HEK293 (cell line): ENCODE measurements at regions not wholly inside any gene's neighbourhood (a gene's known extent, or its start where the extent isn't known, plus 50 kb on each side); places are given as distances from the start of the nearest gene placed in this dataset.
"Not testable (repeated sequence)": the region's sequence is repeated elsewhere in the genome, so short reads cannot be mapped to it uniquely, and the experiment has no call there.

Source experiments
- CTCF ChIA-PET: fragments of 350-600 bp; formaldehyde crosslinking; extraction: SDS; loops from one replicate; lab custom pipeline; 2021; ENCODE audit warnings: antibody characterized with exemption; lab: Yijun Ruan, JAX
- POLR2A ChIA-PET: fragments of 300-600 bp; formaldehyde crosslinking; extraction: SDS; loops from one replicate; lab custom pipeline; 2020; ENCODE audit warnings: antibody characterized with exemption, inconsistent platforms; lab: Yijun Ruan, JAX
- H3K27ac ChIP-seq: fragments of 200-500 bp; sonication (Bioruptor generic); 2 replicates; pipeline ENCODE4 v1.5.1; 2014; ENCODE audit warnings: low read depth, low read length, control low read depth, inconsistent platforms; ENCODE audit errors: extremely low read depth
- H3K36me3 ChIP-seq, 2 experiments: fragments of 200-500 bp in 1 of 2; sonication (Bioruptor generic) in 1 of 2; 1 replicate in 1 of 2; 2 replicates in 1 of 2; pipeline ENCODE4 v1.5.1; 2014 to 2017; ENCODE audit warnings: inconsistent platforms in 2 of 2, low read length in 2 of 2; ENCODE audit not compliant: control insufficient read depth in 2 of 2, insufficient read depth in 1 of 2
- H3K4me1 ChIP-seq: fragments of 200-500 bp; sonication (Bioruptor generic); 2 replicates; pipeline ENCODE4 v1.5.1; 2014; ENCODE audit warnings: mild to moderate bottlenecking, low read length, inconsistent platforms; ENCODE audit not compliant: control insufficient read depth, insufficient read depth
- H3K4me3 ChIP-seq: 2 replicates; pipeline ENCODE4 v1.5.1; 2011; ENCODE audit warnings: low read depth, mild to moderate bottlenecking, control low read depth, low read length, moderate library complexity
- H3K9me3 ChIP-seq: fragments of 200-500 bp; sonication (Bioruptor generic); 2 replicates; pipeline ENCODE4 v1.5.1; 2014; ENCODE audit warnings: low read depth, low read length, inconsistent platforms; ENCODE audit not compliant: control insufficient read depth, insufficient read depth
- CTCF ChIP-seq: fragments of 450-650 bp; formaldehyde crosslinking; IDR thresholded peaks from 2 replicates; pipeline ENCODE4 v1.5.1; 2016; ENCODE audit warnings: missing biosample characterization, missing genetic modification characterization
- GLI2 ChIP-seq: fragments of 450-650 bp; formaldehyde crosslinking; IDR thresholded peaks from 2 replicates; pipeline ENCODE4; 2017; ENCODE audit warnings: missing biosample characterization, missing genetic modification characterization, low read depth, borderline replicate concordance
- RBAK ChIP-seq: fragments of 450-650 bp; formaldehyde crosslinking; IDR thresholded peaks from 2 replicates; pipeline ENCODE4 v1.5.1; 2016; ENCODE audit warnings: missing biosample characterization, missing genetic modification characterization
- ZBTB11 ChIP-seq: fragments of 450-650 bp; formaldehyde crosslinking; conservative IDR thresholded peaks from 2 replicates; pipeline ENCODE4 v1.5.1; 2016; ENCODE audit warnings: low read depth, missing biosample characterization, missing genetic modification characterization
- ZBTB20 ChIP-seq: fragments of 450-650 bp; formaldehyde crosslinking; IDR thresholded peaks from 2 replicates; pipeline ENCODE4 v1.5.1; 2016; ENCODE audit warnings: missing biosample characterization, missing genetic modification characterization
- ZNF133 ChIP-seq: fragments of 450-650 bp; formaldehyde crosslinking; IDR thresholded peaks from 2 replicates; pipeline ENCODE4 v1.5.1; 2016; ENCODE audit warnings: missing biosample characterization, missing genetic modification characterization
- ZNF138 ChIP-seq: fragments of 450-650 bp; formaldehyde crosslinking; IDR thresholded peaks from 2 replicates; pipeline ENCODE4 v1.5.1; 2016; ENCODE audit warnings: missing biosample characterization, missing genetic modification characterization, borderline replicate concordance
- ZNF140 ChIP-seq: fragments of 450-650 bp; formaldehyde crosslinking; IDR thresholded peaks from 2 replicates; pipeline ENCODE4 v1.5.1; 2016; ENCODE audit warnings: missing biosample characterization, missing genetic modification characterization
- ZNF155 ChIP-seq: fragments of 450-650 bp; formaldehyde crosslinking; IDR thresholded peaks from 2 replicates; pipeline ENCODE4 v1.5.1; 2016; ENCODE audit warnings: missing biosample characterization, missing genetic modification characterization
- ZNF169 ChIP-seq: fragments of 450-650 bp; formaldehyde crosslinking; IDR thresholded peaks from 2 replicates; pipeline ENCODE4 v1.5.1; 2016; ENCODE audit warnings: missing biosample characterization, missing genetic modification characterization
- ZNF311 ChIP-seq: fragments of 450-650 bp; formaldehyde crosslinking; IDR thresholded peaks from 2 replicates; pipeline ENCODE4 v1.5.1; 2017; ENCODE audit warnings: missing biosample characterization, missing genetic modification characterization, borderline replicate concordance
- ZNF398 ChIP-seq: fragments of 450-650 bp; formaldehyde crosslinking; IDR thresholded peaks from 2 replicates; pipeline ENCODE4 v1.5.1; 2017; ENCODE audit warnings: missing biosample characterization, missing genetic modification characterization
- ZNF404 ChIP-seq: fragments of 450-650 bp; formaldehyde crosslinking; IDR thresholded peaks from 2 replicates; pipeline ENCODE4 v1.5.1; 2017; ENCODE audit warnings: missing biosample characterization, missing genetic modification characterization
- ZNF513 ChIP-seq: fragments of 450-650 bp; IDR thresholded peaks from 2 replicates; pipeline ENCODE4 v1.5.1; 2018; ENCODE audit warnings: missing biosample characterization, missing genetic modification characterization
- ZNF548 ChIP-seq: fragments of 450-650 bp; formaldehyde crosslinking; IDR thresholded peaks from 2 replicates; pipeline ENCODE4 v1.5.1; 2016; ENCODE audit warnings: missing biosample characterization, missing genetic modification characterization
- ZNF610 ChIP-seq: fragments of 450-650 bp; formaldehyde crosslinking; IDR thresholded peaks from 2 replicates; pipeline ENCODE4 v1.5.1; 2016; ENCODE audit warnings: missing biosample characterization, missing genetic modification characterization, borderline replicate concordance
- TF ChIP-seq, protein P1 (sequence below): fragments of 450-650 bp; formaldehyde crosslinking; IDR thresholded peaks from 2 replicates; pipeline ENCODE4 v1.5.1; 2016; ENCODE audit warnings: missing biosample characterization, missing genetic modification characterization
- TF ChIP-seq, protein P2 (sequence below): fragments of 450-650 bp; IDR thresholded peaks from 2 replicates; pipeline ENCODE4 v1.5.1; 2018; ENCODE audit warnings: missing biosample characterization, mild to moderate bottlenecking, missing genetic modification characterization

DNA sequence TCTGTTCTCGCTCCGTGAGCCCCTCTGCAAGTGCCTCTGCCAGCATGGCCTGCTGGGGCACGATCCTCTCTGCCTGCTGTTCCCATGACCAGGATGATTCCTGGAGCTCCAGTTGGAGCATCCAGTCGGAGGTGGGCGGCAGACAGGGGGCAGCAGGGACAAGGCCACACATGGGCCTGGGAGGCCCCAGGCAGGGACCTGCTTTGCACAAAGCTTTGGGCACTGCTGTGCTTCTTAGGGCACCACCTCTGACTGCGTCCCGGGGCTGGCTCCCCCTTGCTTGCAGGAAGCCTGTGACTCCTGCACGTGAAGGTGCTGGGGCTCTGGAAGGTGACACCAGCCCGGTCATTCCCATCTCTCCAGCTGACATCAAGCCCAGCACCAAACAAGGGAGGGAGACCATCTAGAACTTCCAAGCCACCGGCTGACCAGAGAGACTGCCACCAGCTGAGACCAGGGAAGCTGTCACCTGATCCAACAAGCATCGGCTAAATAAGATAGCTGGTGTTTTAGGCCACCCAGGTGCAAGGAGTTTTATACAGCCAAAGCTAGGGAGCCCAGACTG is 174.8 kb upstream of the FOXD4L5 start (continued):
- TF ChIP-seq CTCF (tag by site-specific recombination) (no peak), ZNF398 (tag by site-specific recombination) (no peak), ZNF138 (tag by site-specific recombination) (no peak), ZNF311 (no peak)
- TF ChIP-seq, protein P1, sequence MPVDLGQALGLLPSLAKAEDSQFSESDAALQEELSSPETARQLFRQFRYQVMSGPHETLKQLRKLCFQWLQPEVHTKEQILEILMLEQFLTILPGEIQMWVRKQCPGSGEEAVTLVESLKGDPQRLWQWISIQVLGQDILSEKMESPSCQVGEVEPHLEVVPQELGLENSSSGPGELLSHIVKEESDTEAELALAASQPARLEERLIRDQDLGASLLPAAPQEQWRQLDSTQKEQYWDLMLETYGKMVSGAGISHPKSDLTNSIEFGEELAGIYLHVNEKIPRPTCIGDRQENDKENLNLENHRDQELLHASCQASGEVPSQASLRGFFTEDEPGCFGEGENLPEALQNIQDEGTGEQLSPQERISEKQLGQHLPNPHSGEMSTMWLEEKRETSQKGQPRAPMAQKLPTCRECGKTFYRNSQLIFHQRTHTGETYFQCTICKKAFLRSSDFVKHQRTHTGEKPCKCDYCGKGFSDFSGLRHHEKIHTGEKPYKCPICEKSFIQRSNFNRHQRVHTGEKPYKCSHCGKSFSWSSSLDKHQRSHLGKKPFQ (tag by site-specific recombination): no peak

GRCh38 chr9:65458992-65459391 is 174.0 kb upstream of the FOXD4L5 start:
- H3K4me1 ChIP-seq: no peaks in the 10 kb centered on the region
- CTCF ChIA-PET: no interaction called here
- no peaks in the 10 kb centered on the region for H3K9me3 ChIP-seq
- POLR2A ChIA-PET: no interaction called here
- TF ChIP-seq, protein P2, sequence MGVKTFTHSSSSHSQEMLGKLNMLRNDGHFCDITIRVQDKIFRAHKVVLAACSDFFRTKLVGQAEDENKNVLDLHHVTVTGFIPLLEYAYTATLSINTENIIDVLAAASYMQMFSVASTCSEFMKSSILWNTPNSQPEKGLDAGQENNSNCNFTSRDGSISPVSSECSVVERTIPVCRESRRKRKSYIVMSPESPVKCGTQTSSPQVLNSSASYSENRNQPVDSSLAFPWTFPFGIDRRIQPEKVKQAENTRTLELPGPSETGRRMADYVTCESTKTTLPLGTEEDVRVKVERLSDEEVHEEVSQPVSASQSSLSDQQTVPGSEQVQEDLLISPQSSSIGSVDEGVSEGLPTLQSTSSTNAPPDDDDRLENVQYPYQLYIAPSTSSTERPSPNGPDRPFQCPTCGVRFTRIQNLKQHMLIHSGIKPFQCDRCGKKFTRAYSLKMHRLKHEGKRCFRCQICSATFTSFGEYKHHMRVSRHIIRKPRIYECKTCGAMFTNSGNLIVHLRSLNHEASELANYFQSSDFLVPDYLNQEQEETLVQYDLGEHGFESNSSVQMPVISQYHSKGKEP (tag by site-specific recombination): no peak
- TF ChIP-seq ZNF155 (no peak), ZNF133 (tag by site-specific recombination) (no peak), RBAK (tag by site-specific recombination) (no peak), ZBTB11 (no peak), ZBTB20 (tag by site-specific recombination) (no peak)
- no peak overlapping the region for H3K4me3 ChIP-seq
- H3K36me3 ChIP-seq: no peaks in the 10 kb centered on the region
- H3K27ac ChIP-seq: no peak overlapping the region

- no peaks in the 10 kb centered on the region for H3K9me3 ChIP-seq
- no peak overlapping the region for H3K27ac ChIP-seq
- ChIA-PET CTCF (no interaction called here), POLR2A (no interaction called here)
- H3K4me3 ChIP-seq: no peak overlapping the region
- H3K4me1 ChIP-seq: no peaks in the 10 kb centered on the region
- H3K36me3 ChIP-seq: no peaks in the 10 kb centered on the region
- no peak for TF ChIP-seq ZNF140
- TF ChIP-seq ZNF513 (tag by site-specific recombination): no peak
- no peak for TF ChIP-seq ZNF169 (tag by site-specific recombination)
- TF ChIP-seq ZNF404: no peak
- no peak for TF ChIP-seq ZNF610 (tag by site-specific recombination)
- no peak for TF ChIP-seq ZNF548
- no peak for TF ChIP-seq GLI2 (tag by site-specific recombination)
These were observed 173.5 kb upstream of the FOXD4L5 start for GRCh38 chr9:65458465-65458864.

GRCh38 chr9:65456991-65457390 is 172.0 kb upstream of the FOXD4L5 start:
- CTCF ChIA-PET, H3K4me3 ChIP-seq, POLR2A ChIA-PET, H3K36me3 ChIP-seq, H3K4me1 ChIP-seq, H3K9me3 ChIP-seq, H3K27ac ChIP-seq: not testable (repeated sequence)
